Caco-2 (cell line): ENCODE measurements at regions not wholly inside any gene's neighbourhood (a gene's known extent, or its start where the extent isn't known, plus 50 kb on each side); places are given as distances from the start of the nearest gene placed in this dataset.

Experiments used
- BruUV-seq: library from RNA; stranded (reverse); fragments of 400-500 nt; replicated peaks from 2 replicates; lab custom pipeline; 2021; lab: Mats Ljungman, UMichigan
- CTCF ChIA-PET: fragments of 300-600 bp; sonication (Branson Sonifier 250); formaldehyde crosslinking; loops from one replicate; lab custom pipeline; 2022; ENCODE audit warnings: antibody characterized with exemption; lab: Charles Lee
- POLR2A ChIA-PET: fragments of 300-600 bp; sonication (Branson Sonifier 250); formaldehyde crosslinking; loops from one replicate; lab custom pipeline; 2022; ENCODE audit warnings: antibody characterized with exemption; lab: Charles Lee
- DNase-seq, 2 experiments: peaks; one replicate each; pipeline versions ENCODE4 v3.0.0 to v3.0.0-alpha.2; 2020 to 2022
- H3K27me3 ChIP-seq: replicated peaks from 2 replicates; pipeline ENCODE4 v1.6.0; 2011; ENCODE audit warnings: low read length; ENCODE audit not compliant: control insufficient read depth, insufficient read depth
- H3K36me3 ChIP-seq: 2 replicates; pipeline ENCODE4 v1.5.1; 2011; ENCODE audit warnings: low read length; ENCODE audit not compliant: control insufficient read depth, insufficient read depth
- H3K4me1 ChIP-seq: fragments of 250-450 bp; sonication (Bioruptor Pico); 2 replicates; pipeline ENCODE4 v1.5.1; 2020; ENCODE audit warnings: mild to moderate bottlenecking
- H3K4me3 ChIP-seq: 2 replicates; pipeline ENCODE4 v1.5.1; 2011; ENCODE audit warnings: low read depth, mild to moderate bottlenecking, control low read depth, low read length
- H3K9me3 ChIP-seq: fragments of 250-450 bp; sonication (Bioruptor Pico); 2 replicates; pipeline ENCODE4 v1.5.1; 2020; ENCODE audit warnings: mild to moderate bottlenecking, moderate library complexity
- H3K27ac Mint-ChIP-seq: one replicate; pipeline ENCODE4 v1.8.0; 2022; ENCODE audit warnings: mixed read lengths; ENCODE audit not compliant: unreplicated experiment
- H3K27me3 Mint-ChIP-seq: one replicate; pipeline ENCODE4 v1.8.0; 2022; ENCODE audit warnings: mixed read lengths; ENCODE audit not compliant: insufficient read depth, unreplicated experiment
- H3K36me3 Mint-ChIP-seq: one replicate; pipeline ENCODE4 v1.8.0; 2022; ENCODE audit warnings: mild to moderate bottlenecking, mixed read lengths; ENCODE audit not compliant: insufficient read depth, unreplicated experiment
- H3K4me1 Mint-ChIP-seq: one replicate; pipeline ENCODE4 v1.8.0; 2022; ENCODE audit warnings: low read depth, mixed read lengths; ENCODE audit not compliant: unreplicated experiment
- H3K4me3 Mint-ChIP-seq: one replicate; pipeline ENCODE4 v1.8.0; 2022; ENCODE audit warnings: mild to moderate bottlenecking, moderate library complexity, mixed read lengths; ENCODE audit not compliant: unreplicated experiment
- H3K9me3 Mint-ChIP-seq: one replicate; pipeline ENCODE4 v1.8.0; 2022; ENCODE audit warnings: mixed read lengths; ENCODE audit not compliant: unreplicated experiment
- CTCF ChIP-seq, 2 experiments: fragments of 200-600 bp in 1 of 2; IDR thresholded peaks; 1 replicate in 1 of 2; 2 replicates in 1 of 2; pipeline versions ENCODE4 v1.5.1 to v1.8.0; 2011 to 2022; ENCODE audit warnings: antibody characterized with exemption in 1 of 2, control low read depth in 1 of 2, inconsistent platforms in 1 of 2, low read depth in 1 of 2, low read length in 1 of 2, mild to moderate bottlenecking in 1 of 2, moderate library complexity in 1 of 2; ENCODE audit not compliant: insufficient read depth in 1 of 2, severe bottlenecking in 1 of 2, unreplicated experiment in 1 of 2
- intact Hi-C: fragments of 100-400 bp; cut with micrococcal nuclease; formaldehyde crosslinking; loops from one replicate; pipeline ENCODE4 v1.10.0; 2022; ENCODE audit not compliant: unreplicated experiment

- Mint-ChIP-seq H3K4me3 (no peak overlapping the region), H3K4me1 (no peaks in the 10 kb centered on the region), H3K9me3 (no peaks in the 10 kb centered on the region), H3K27me3 (no peaks in the 10 kb centered on the region), H3K27ac (no peak overlapping the region), H3K36me3 (no peaks in the 10 kb centered on the region)
- no peaks in the 10 kb centered on the region for H3K36me3 ChIP-seq
- no peak for DNase-seq
- intact Hi-C loops, result no loop called here
- no peak for TF ChIP-seq CTCF (IDR thresholded peaks at IDR 0.05; ENCODE audit: insufficient read depth in 1 of 2, low read depth in 1 of 2, low read length in 1 of 2, severe bottlenecking in 1 of 2, unreplicated experiment in 1 of 2)
- no TSS peak for BruUV-seq
- H3K4me3 ChIP-seq, result no peak overlapping the region
- ChIA-PET CTCF (no interaction called here), POLR2A (no interaction called here)
- H3K9me3 ChIP-seq, result no peaks in the 10 kb centered on the region
- no peaks in the 10 kb centered on the region for H3K27me3 ChIP-seq
- no peaks in the 10 kb centered on the region for H3K4me1 ChIP-seq
These were observed 67.1 kb downstream of the RTL3 start for GRCh38 chrX:78592030-78592429.

- no peaks in the 10 kb centered on the region for H3K27me3 ChIP-seq
- Mint-ChIP-seq H3K9me3 (no peaks in the 10 kb centered on the region), H3K36me3 (no peaks in the 10 kb centered on the region), H3K4me1 (no peaks in the 10 kb centered on the region), H3K27ac (no peak overlapping the region), H3K27me3 (no peaks in the 10 kb centered on the region), H3K4me3 (no peak overlapping the region)
- no TSS peak for BruUV-seq
- POLR2A ChIA-PET, result no interaction called here
- H3K4me1 ChIP-seq, result no peaks in the 10 kb centered on the region
- no peaks in the 10 kb centered on the region for H3K9me3 ChIP-seq
- CTCF ChIA-PET, result no interaction called here
- no peaks in the 10 kb centered on the region for H3K36me3 ChIP-seq
- no peak for TF ChIP-seq CTCF (IDR thresholded peaks at IDR 0.05; ENCODE audit: insufficient read depth in 1 of 2, low read depth in 1 of 2, low read length in 1 of 2, severe bottlenecking in 1 of 2, unreplicated experiment in 1 of 2)
- no peak for DNase-seq
- intact Hi-C loops, result no loop called here
- no peak overlapping the region for H3K4me3 ChIP-seq
These were observed 84.8 kb downstream of the RTL3 start for GRCh38 chrX:78574306-78574705.

GRCh38 chrX:78573630-78574029 is 85.5 kb downstream of the RTL3 start:
- Histone ChIP-seq H3K36me3 (no peaks in the 10 kb centered on the region), H3K9me3 (no peaks in the 10 kb centered on the region), H3K27me3 (no peaks in the 10 kb centered on the region), H3K4me3 (no peak overlapping the region), H3K4me1 (no peaks in the 10 kb centered on the region)
- TF ChIP-seq CTCF (IDR thresholded peaks at IDR 0.05; ENCODE audit: insufficient read depth in 1 of 2, low read depth in 1 of 2, low read length in 1 of 2, severe bottlenecking in 1 of 2, unreplicated experiment in 1 of 2), result no peak
- intact Hi-C loops, result no loop called here
- no peak overlapping the region for H3K4me3 Mint-ChIP-seq
- no peaks in the 10 kb centered on the region for H3K9me3 Mint-ChIP-seq
- no peaks in the 10 kb centered on the region for H3K4me1 Mint-ChIP-seq
- H3K27ac Mint-ChIP-seq, result no peak overlapping the region
- no peaks in the 10 kb centered on the region for H3K27me3 Mint-ChIP-seq
- BruUV-seq, result no TSS peak
- ChIA-PET POLR2A (no interaction called here), CTCF (no interaction called here)
- no peak for DNase-seq
- no peaks in the 10 kb centered on the region for H3K36me3 Mint-ChIP-seq
